Trophoblast cell (in vitro differentiated cells and primary cell): ENCODE measurements at regions not wholly inside any gene's neighbourhood (a gene's known extent, or its start where the extent isn't known, plus 50 kb on each side); places are given as distances from the start of the nearest gene placed in this dataset.

Source experiments
- DNase-seq, 2 donors: peaks; one replicate each; pipeline ENCODE4 v3.0.0-alpha.2; 2016
- H2AFZ ChIP-seq: 2 replicates; pipeline ENCODE4 v1.6.1; 2013; ENCODE audit warnings: low read length, moderate library complexity, mild to moderate bottlenecking; ENCODE audit not compliant: insufficient read depth, poor library complexity
- H2AK5ac ChIP-seq: 2 replicates; pipeline ENCODE4 v1.6.1; 2013; ENCODE audit warnings: mild to moderate bottlenecking, low read length
- H2BK120ac ChIP-seq: 2 replicates; pipeline ENCODE4 v1.6.1; 2013; ENCODE audit warnings: low read length, mild to moderate bottlenecking, moderate library complexity; ENCODE audit not compliant: insufficient read depth, poor library complexity
- H2BK12ac ChIP-seq: 2 replicates; pipeline ENCODE4 v1.6.1; 2013; ENCODE audit warnings: mild to moderate bottlenecking, low read length, moderate library complexity
- H2BK5ac ChIP-seq: 2 replicates; pipeline ENCODE4 v1.6.1; 2013; ENCODE audit warnings: low read length, low read depth, moderate library complexity, mild to moderate bottlenecking; ENCODE audit not compliant: poor library complexity
- H3K14ac ChIP-seq: 2 replicates; pipeline ENCODE4 v1.6.1; 2013; ENCODE audit warnings: mild to moderate bottlenecking, low read length
- H3K18ac ChIP-seq: 2 replicates; pipeline ENCODE4 v1.6.1; 2013; ENCODE audit warnings: mild to moderate bottlenecking, low read length
- H3K23ac ChIP-seq: 2 replicates; pipeline ENCODE4 v1.6.1; 2013; ENCODE audit warnings: low read length
- H3K27ac ChIP-seq: 2 replicates; pipeline ENCODE4 v1.5.1; 2013; ENCODE audit warnings: low read depth, mild to moderate bottlenecking, inconsistent platforms, low read length, moderate library complexity
- H3K27me3 ChIP-seq: 2 replicates; pipeline ENCODE4 v1.6.1; 2013; ENCODE audit warnings: inconsistent platforms, mild to moderate bottlenecking, low read length, moderate library complexity; ENCODE audit not compliant: insufficient read depth
- H3K36me3 ChIP-seq, 2 experiments: 1 replicate in 1 of 2; 2 replicates in 1 of 2; pipeline ENCODE4 v1.6.1; 2013; ENCODE audit warnings: low read length in 2 of 2, mild to moderate bottlenecking in 2 of 2, moderate library complexity in 1 of 2; ENCODE audit not compliant: insufficient read depth in 2 of 2, control insufficient read depth in 1 of 2
- H3K4ac ChIP-seq: 2 replicates; pipeline ENCODE4 v1.6.1; 2013; ENCODE audit warnings: low read depth, mild to moderate bottlenecking, low read length, moderate library complexity
- H3K4me1 ChIP-seq, 2 experiments: 1 replicate in 1 of 2; 2 replicates in 1 of 2; pipeline ENCODE4 v1.6.1; 2013; ENCODE audit warnings: low read length in 2 of 2, mild to moderate bottlenecking in 2 of 2, moderate library complexity in 1 of 2; ENCODE audit not compliant: insufficient read depth in 2 of 2, control insufficient read depth in 1 of 2
- H3K4me2 ChIP-seq: 2 replicates; pipeline ENCODE4 v1.6.1; 2013; ENCODE audit warnings: inconsistent platforms, mild to moderate bottlenecking, low read length, moderate library complexity
- H3K4me3 ChIP-seq: 2 replicates; pipeline ENCODE4 v1.5.1; 2013; ENCODE audit warnings: mild to moderate bottlenecking, low read depth, low read length, inconsistent platforms
- H3K79me1 ChIP-seq: one replicate; pipeline ENCODE4 v1.6.1; 2013; ENCODE audit warnings: low read length
- H3K79me2 ChIP-seq: 2 replicates; pipeline ENCODE4 v1.6.1; 2013; ENCODE audit warnings: low read length, mild to moderate bottlenecking; ENCODE audit not compliant: control insufficient read depth, insufficient read depth, poor library complexity
- H3K9ac ChIP-seq: 2 replicates; pipeline ENCODE4 v1.6.1; 2013; ENCODE audit warnings: mild to moderate bottlenecking, low read length
- H3K9me3 ChIP-seq: 2 replicates; pipeline ENCODE4 v1.6.1; 2013; ENCODE audit warnings: low read depth, mild to moderate bottlenecking, control low read depth, inconsistent platforms, low read length; ENCODE audit not compliant: insufficient read depth
- H4K12ac ChIP-seq: 2 replicates; pipeline ENCODE4 v1.6.1; 2013; ENCODE audit warnings: low read depth, mild to moderate bottlenecking, low read length, moderate library complexity
- H4K8ac ChIP-seq: 2 replicates; pipeline ENCODE4 v1.6.1; 2013; ENCODE audit warnings: low read depth, mild to moderate bottlenecking, low read length, moderate library complexity
- H4K91ac ChIP-seq: one replicate; pipeline ENCODE4 v1.6.1; 2013; ENCODE audit warnings: low read depth, mild to moderate bottlenecking, low read length, moderate library complexity
- WGBS: extraction: QIAGEN DNeasy Blood & Tissue Kit; methylation state at CpG from one replicate; pipeline ENCODE4 v1.1.7; 2013; ENCODE audit warnings: missing lambda C conversion rate; ENCODE audit not compliant: insufficient read length, insufficient coverage; ENCODE audit errors: extremely low coverage; 5-methylcytosine and 5-hydroxymethylcytosine counted together

GRCh38 chr2:123438675-123439074 lies 586.4 kb upstream of the CNTNAP5 start:
- Histone ChIP-seq H2BK5ac (no peak overlapping the region), H3K79me1 (no peaks in the 10 kb centered on the region), H3K4me1 (no peaks in the 10 kb centered on the region), H3K4ac (no peak overlapping the region), H3K36me3 (no peaks in the 10 kb centered on the region), H2AK5ac (no peak overlapping the region), H3K18ac (no peak overlapping the region), H3K4me2 (no peak overlapping the region), H3K14ac (no peak overlapping the region), H3K9ac (no peak overlapping the region), H3K4me3 (no peak overlapping the region), H2BK120ac (no peak overlapping the region), H4K91ac (no peak overlapping the region), H2AFZ (no peak overlapping the region), H4K8ac (no peak overlapping the region), H3K27ac (no peak overlapping the region), H3K79me2 (no peaks in the 10 kb centered on the region), H4K12ac (no peak overlapping the region), H2BK12ac (no peak overlapping the region), H3K27me3 (no peaks in the 10 kb centered on the region), H3K9me3 (no peaks in the 10 kb centered on the region), H3K23ac (no peak overlapping the region)
- WGBS = no CpG with 5 or more reads among the region's 2 CpGs
- no peak for DNase-seq

GRCh38 chr2:123448801-123449200 lies 576.3 kb upstream of the CNTNAP5 start:
- no peak overlapping the region for H2AFZ ChIP-seq

GRCh38 chr2:123451542-123451941 lies 573.5 kb upstream of the CNTNAP5 start:
- Histone ChIP-seq H2BK120ac (no peak overlapping the region), H3K4me1 (no peaks in the 10 kb centered on the region), H4K91ac (no peak overlapping the region), H4K8ac (no peak overlapping the region), H3K36me3 (no peaks in the 10 kb centered on the region), H3K27ac (no peak overlapping the region), H3K18ac (no peak overlapping the region), H3K79me2 (no peaks in the 10 kb centered on the region), H3K4me2 (no peak overlapping the region), H3K9ac (no peak overlapping the region), H3K4ac (no peak overlapping the region), H2BK12ac (no peak overlapping the region), H3K14ac (no peak overlapping the region), H2AK5ac (no peak overlapping the region), H2AFZ (no peak overlapping the region), H3K79me1 (no peaks in the 10 kb centered on the region), H4K12ac (no peak overlapping the region), H3K9me3 (no peaks in the 10 kb centered on the region), H3K27me3 (no peaks in the 10 kb centered on the region), H2BK5ac (no peak overlapping the region), H3K4me3 (no peak overlapping the region), H3K23ac (no peak overlapping the region)
- no peak for DNase-seq
- no CpG with 5 or more reads among the region's 4 CpGs for WGBS

More at GRCh38 chr2:123448801-123449200, 576.3 kb upstream of the CNTNAP5 start:
- no peak overlapping the region for H3K4me2 ChIP-seq
- H3K79me1 ChIP-seq = no peaks in the 10 kb centered on the region
- no peak overlapping the region for H4K12ac ChIP-seq
- no peak overlapping the region for H2BK5ac ChIP-seq
- H3K4me3 ChIP-seq = no peak overlapping the region
- no peak overlapping the region for H3K9ac ChIP-seq
- H3K9me3 ChIP-seq = no peaks in the 10 kb centered on the region
- DNase-seq = no peak
- H3K27me3 ChIP-seq = no peaks in the 10 kb centered on the region
- no CpG with 5 or more reads among the region's 6 CpGs for WGBS
- no peak overlapping the region for H3K4ac ChIP-seq
- no peak overlapping the region for H2AK5ac ChIP-seq
- H3K4me1 ChIP-seq = no peaks in the 10 kb centered on the region
- H3K18ac ChIP-seq = no peak overlapping the region
- no peaks in the 10 kb centered on the region for H3K79me2 ChIP-seq
- no peaks in the 10 kb centered on the region for H3K36me3 ChIP-seq
- H2BK120ac ChIP-seq = no peak overlapping the region
- no peak overlapping the region for H4K91ac ChIP-seq
- no peak overlapping the region for H3K14ac ChIP-seq
- H2BK12ac ChIP-seq = no peak overlapping the region
- no peak overlapping the region for H4K8ac ChIP-seq
- no peak overlapping the region for H3K23ac ChIP-seq
- no peak overlapping the region for H3K27ac ChIP-seq

GRCh38 chr2:123453046-123453700 lies 571.9 kb upstream of the CNTNAP5 start:
- Histone ChIP-seq H3K23ac (no peak overlapping the region), H2BK120ac (no peak overlapping the region), H3K36me3 (no peaks in the 10 kb centered on the region), H2BK5ac (no peak overlapping the region), H3K27ac (no peak overlapping the region), H3K18ac (no peak overlapping the region), H4K91ac (no peak overlapping the region), H3K27me3 (no peaks in the 10 kb centered on the region), H3K4me2 (no peak overlapping the region), H3K4me3 (no peak overlapping the region), H3K79me1 (no peaks in the 10 kb centered on the region), H3K79me2 (no peaks in the 10 kb centered on the region), H2AFZ (no peak overlapping the region), H4K8ac (no peak overlapping the region), H3K14ac (no peak overlapping the region), H4K12ac (no peak overlapping the region), H2AK5ac (no peak overlapping the region), H3K9ac (no peak overlapping the region), H2BK12ac (no peak overlapping the region), H3K4me1 (no peaks in the 10 kb centered on the region), H3K9me3 (no peaks in the 10 kb centered on the region), H3K4ac (no peak overlapping the region)
- no CpG with 5 or more reads among the region's 4 CpGs for WGBS
- peak in 1 of 2 donors; percentile 26 for DNase-seq
